ENCODE measurements at regions not wholly inside any gene's neighbourhood (a gene's known extent, or its start where the extent isn't known, plus 50 kb on each side); places are given as distances from the start of the nearest gene placed in this dataset.

GRCh38 chr9:134218230-134218629 is 53.9 kb upstream of the RNU6ATAC start:
- TF ChIP-seq CTCF (IDR thresholded peaks at IDR 0.05) (no peak), POLR2AphosphoS5 (IDR thresholded peaks at IDR 0.05) (no peak), POLR2A (IDR thresholded peaks at IDR 0.05) (no peak)

All from sigmoid colon (tissue), 4 donors.